Calu3 (cell line): ENCODE measurements at regions not wholly inside any gene's neighbourhood (a gene's known extent, or its start where the extent isn't known, plus 50 kb on each side); places are given as distances from the start of the nearest gene placed in this dataset.

ENCODE experiments used
- BruUV-seq: library from RNA; stranded (reverse); fragments of 400-500 nt; replicated peaks from 2 replicates; lab custom pipeline; 2021; lab: Mats Ljungman, UMichigan
- CTCF ChIA-PET: fragments of 300-600 bp; sonication (Branson Sonifier 250); formaldehyde crosslinking; loops from one replicate; lab custom pipeline; 2022; ENCODE audit warnings: antibody characterized with exemption; lab: Charles Lee
- DNase-seq: peaks from one replicate; pipeline ENCODE4 v3.0.0; 2022
- H3K27ac Mint-ChIP-seq: one replicate; pipeline ENCODE4 v1.8.0; 2022; ENCODE audit warnings: mixed read lengths; ENCODE audit not compliant: unreplicated experiment
- H3K27me3 Mint-ChIP-seq: one replicate; pipeline ENCODE4 v1.8.0; 2022; ENCODE audit warnings: mixed read lengths; ENCODE audit not compliant: unreplicated experiment
- H3K36me3 Mint-ChIP-seq: one replicate; pipeline ENCODE4 v1.8.0; 2022; ENCODE audit warnings: mild to moderate bottlenecking, moderate library complexity, mixed read lengths; ENCODE audit not compliant: insufficient read depth, unreplicated experiment
- H3K4me1 Mint-ChIP-seq: one replicate; pipeline ENCODE4 v1.8.0; 2022; ENCODE audit warnings: mild to moderate bottlenecking, low read depth, mixed read lengths; ENCODE audit not compliant: unreplicated experiment
- H3K4me3 Mint-ChIP-seq: one replicate; pipeline ENCODE4 v1.8.0; 2022; ENCODE audit warnings: mild to moderate bottlenecking, low read depth, moderate library complexity, mixed read lengths; ENCODE audit not compliant: unreplicated experiment
- H3K9me3 Mint-ChIP-seq: one replicate; pipeline ENCODE4 v1.8.0; 2022; ENCODE audit warnings: low read depth, mixed read lengths; ENCODE audit not compliant: unreplicated experiment
- intact Hi-C: fragments of 100-400 bp; cut with micrococcal nuclease; formaldehyde crosslinking; loops from one replicate; pipeline ENCODE4 v1.10.0; 2022; ENCODE audit not compliant: unreplicated experiment
- TF ChIP-seq, protein P1 (sequence below): fragments of 200-600 bp; IDR thresholded peaks from one replicate; pipeline ENCODE4 v1.8.0; 2022; ENCODE audit warnings: antibody characterized with exemption; ENCODE audit not compliant: unreplicated experiment

DNA sequence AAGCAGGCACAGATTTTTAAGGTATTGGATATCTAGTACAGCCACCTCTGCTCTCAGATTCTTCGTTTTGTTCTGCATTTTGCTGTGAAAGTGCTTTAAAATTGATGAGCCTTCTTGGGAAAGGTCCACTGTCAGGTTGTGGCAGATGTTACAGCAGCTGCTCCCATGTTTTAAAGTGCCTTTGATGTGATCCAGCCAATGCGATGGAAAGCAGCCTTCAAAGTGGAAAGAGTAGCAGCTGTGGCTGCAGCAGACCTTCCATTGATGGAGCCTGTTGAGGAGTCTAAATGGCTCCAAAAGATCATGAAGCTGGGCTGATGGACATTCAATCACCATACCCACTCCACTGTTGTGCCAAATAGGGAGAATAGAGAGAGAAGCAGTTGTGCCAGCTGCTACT is 816.9 kb downstream of the PLA2G4A start:
- no peak overlapping the region for H3K27ac Mint-ChIP-seq
- peaks cover 2% of the 10 kb centered on the region for H3K9me3 Mint-ChIP-seq
- CTCF ChIA-PET: no interaction called here
- intact Hi-C loops: no loop called here
- no peaks in the 10 kb centered on the region for H3K36me3 Mint-ChIP-seq
- TF ChIP-seq, protein P1, sequence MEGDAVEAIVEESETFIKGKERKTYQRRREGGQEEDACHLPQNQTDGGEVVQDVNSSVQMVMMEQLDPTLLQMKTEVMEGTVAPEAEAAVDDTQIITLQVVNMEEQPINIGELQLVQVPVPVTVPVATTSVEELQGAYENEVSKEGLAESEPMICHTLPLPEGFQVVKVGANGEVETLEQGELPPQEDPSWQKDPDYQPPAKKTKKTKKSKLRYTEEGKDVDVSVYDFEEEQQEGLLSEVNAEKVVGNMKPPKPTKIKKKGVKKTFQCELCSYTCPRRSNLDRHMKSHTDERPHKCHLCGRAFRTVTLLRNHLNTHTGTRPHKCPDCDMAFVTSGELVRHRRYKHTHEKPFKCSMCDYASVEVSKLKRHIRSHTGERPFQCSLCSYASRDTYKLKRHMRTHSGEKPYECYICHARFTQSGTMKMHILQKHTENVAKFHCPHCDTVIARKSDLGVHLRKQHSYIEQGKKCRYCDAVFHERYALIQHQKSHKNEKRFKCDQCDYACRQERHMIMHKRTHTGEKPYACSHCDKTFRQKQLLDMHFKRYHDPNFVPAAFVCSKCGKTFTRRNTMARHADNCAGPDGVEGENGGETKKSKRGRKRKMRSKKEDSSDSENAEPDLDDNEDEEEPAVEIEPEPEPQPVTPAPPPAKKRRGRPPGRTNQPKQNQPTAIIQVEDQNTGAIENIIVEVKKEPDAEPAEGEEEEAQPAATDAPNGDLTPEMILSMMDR: no peak
- DNase-seq: no peak
- no peaks in the 10 kb centered on the region for H3K27me3 Mint-ChIP-seq
- H3K4me3 Mint-ChIP-seq: no peak overlapping the region
- BruUV-seq: no TSS peak
- H3K4me1 Mint-ChIP-seq: no peaks in the 10 kb centered on the region

DNA sequence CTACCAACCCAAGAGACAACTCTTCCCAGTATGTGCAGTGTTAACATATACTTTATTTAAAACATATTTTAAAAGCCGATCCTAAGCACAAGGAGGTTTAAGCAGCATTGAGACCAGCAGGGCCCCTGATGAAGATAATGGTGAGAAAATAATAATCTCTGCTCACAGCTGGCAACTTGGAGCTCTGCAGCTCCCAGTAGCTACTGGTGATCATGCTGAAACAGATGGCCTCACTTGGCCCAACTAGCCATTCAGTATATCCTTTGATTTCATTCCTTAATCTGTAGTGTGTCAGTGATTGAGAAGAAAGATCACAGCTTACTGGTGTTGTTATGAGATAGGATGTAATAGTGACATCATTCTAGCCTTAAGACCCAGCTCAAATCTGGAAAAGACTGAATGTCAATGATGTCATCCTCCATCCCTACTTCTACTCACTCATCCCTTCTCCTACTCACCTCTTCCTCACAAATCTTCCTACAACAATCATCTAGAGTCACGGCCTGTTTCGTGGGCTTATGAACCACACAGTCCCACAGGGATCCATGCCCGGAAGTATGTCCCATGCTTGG is 817.9 kb downstream of the PLA2G4A start:
- Mint-ChIP-seq H3K36me3 (no peaks in the 10 kb centered on the region), H3K27ac (no peak overlapping the region), H3K4me1 (no peaks in the 10 kb centered on the region), H3K9me3 (no peaks in the 10 kb centered on the region), H3K4me3 (no peak overlapping the region), H3K27me3 (no peaks in the 10 kb centered on the region)
- CTCF ChIA-PET: no interaction called here
- intact Hi-C loops: no loop called here
- no TSS peak for BruUV-seq
- no peak for DNase-seq
- TF ChIP-seq, protein P1: no peak

DNA sequence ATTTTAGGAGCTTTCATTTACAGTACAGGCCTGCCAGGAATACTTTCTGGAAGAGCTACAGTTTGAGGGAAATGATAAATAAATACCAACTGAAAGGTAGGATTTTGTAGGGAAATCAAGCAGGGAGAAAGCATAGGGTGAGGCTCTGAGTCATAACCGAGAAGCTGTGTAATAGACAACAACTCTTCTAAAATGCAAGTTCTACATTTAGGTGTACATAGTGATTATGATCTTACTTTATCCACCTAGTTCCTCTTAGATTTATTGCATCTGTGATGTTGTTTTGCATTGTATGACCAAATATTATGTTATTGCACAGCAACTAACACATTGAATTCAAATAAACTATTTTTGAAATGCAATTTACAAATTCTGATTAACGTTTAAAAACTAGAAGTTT is 819.3 kb downstream of the PLA2G4A start:
- H3K4me3 Mint-ChIP-seq: no peak overlapping the region
- no peak overlapping the region for H3K27ac Mint-ChIP-seq
- no peaks in the 10 kb centered on the region for H3K9me3 Mint-ChIP-seq
- peaks cover 1% of the 10 kb centered on the region for H3K4me1 Mint-ChIP-seq
- intact Hi-C loops: no loop called here
- CTCF ChIA-PET: no interaction called here
- DNase-seq: no peak
- H3K27me3 Mint-ChIP-seq: no peaks in the 10 kb centered on the region
- H3K36me3 Mint-ChIP-seq: no peaks in the 10 kb centered on the region
- TF ChIP-seq, protein P1: no peak
- BruUV-seq: no TSS peak

DNA sequence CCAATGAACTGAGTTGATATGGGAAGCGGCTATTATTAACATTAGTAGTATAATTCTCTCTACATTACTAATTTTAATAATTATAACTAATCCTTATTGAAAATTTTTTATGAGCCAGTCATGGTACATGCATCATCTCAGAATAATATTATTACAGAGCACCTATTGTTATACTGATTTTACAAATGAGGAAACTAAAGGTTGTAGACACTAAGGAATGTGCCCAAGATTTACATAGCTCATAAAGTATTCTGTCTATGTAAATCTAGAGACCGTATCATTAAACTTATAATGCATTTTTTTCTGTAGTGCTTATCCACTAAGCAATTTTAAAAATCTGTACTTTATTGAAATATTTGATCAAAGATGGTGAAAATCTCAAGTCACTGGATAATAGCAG is 825.9 kb downstream of the PLA2G4A start:
- CTCF ChIA-PET: interaction anchor here (0.7 kb wide), 1 partner anchor 10 kb away, joined by 3 read pairs; no protein-coding TSS in a partner anchor
- H3K27me3 Mint-ChIP-seq: no peaks in the 10 kb centered on the region
- no TSS peak for BruUV-seq
- no peaks in the 10 kb centered on the region for H3K36me3 Mint-ChIP-seq
- intact Hi-C loops: no loop called here
- no peaks in the 10 kb centered on the region for H3K9me3 Mint-ChIP-seq
- H3K27ac Mint-ChIP-seq: peak overlapping the region; percentile 69
- H3K4me3 Mint-ChIP-seq: no peak overlapping the region
- no peak for DNase-seq
- TF ChIP-seq, protein P1: no peak
- peaks cover 14% of the 10 kb centered on the region for H3K4me1 Mint-ChIP-seq
